GM12892 (cell line): ENCODE measurements at regions not wholly inside any gene's neighbourhood (a gene's known extent, or its start where the extent isn't known, plus 50 kb on each side); places are given as distances from the start of the nearest gene placed in this dataset.

ENCODE experiments used
- POLR2AphosphoS5 ChIP-seq: IDR thresholded peaks from 2 replicates; pipeline ENCODE4 v1.6.1; 2011; ENCODE audit warnings: low read depth, low read length, control low read depth
- TAF1 ChIP-seq: IDR thresholded peaks from 2 replicates; pipeline ENCODE4 v1.6.1; 2011; ENCODE audit warnings: low read depth, mild to moderate bottlenecking, control low read depth, low read length, borderline replicate concordance

DNA sequence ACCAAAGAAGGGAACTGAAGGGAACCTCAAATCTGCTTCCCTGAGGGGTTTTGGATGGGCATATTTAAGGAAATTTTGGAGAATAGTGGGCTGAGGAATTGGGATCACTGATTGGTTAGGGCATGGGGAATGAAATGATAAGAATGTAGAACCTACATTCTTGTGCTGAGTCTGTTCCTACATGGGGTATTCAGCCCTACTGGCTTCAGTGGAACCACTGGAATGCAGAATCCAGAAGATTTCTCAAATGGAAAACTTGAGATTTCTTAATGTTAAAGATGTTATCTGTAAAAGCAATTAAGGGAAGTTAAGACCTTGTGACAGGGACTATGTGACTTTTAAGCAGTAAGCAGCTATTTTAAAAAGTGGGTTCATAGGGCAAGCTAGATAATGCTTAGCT, 1062.4 kb downstream of the AGBL1 start:
- TF ChIP-seq TAF1: no peak
- no peak for TF ChIP-seq POLR2AphosphoS5
